ENCODE measurements at regions not wholly inside any gene's neighbourhood (a gene's known extent, or its start where the extent isn't known, plus 50 kb on each side); places are given as distances from the start of the nearest gene placed in this dataset.

DNA sequence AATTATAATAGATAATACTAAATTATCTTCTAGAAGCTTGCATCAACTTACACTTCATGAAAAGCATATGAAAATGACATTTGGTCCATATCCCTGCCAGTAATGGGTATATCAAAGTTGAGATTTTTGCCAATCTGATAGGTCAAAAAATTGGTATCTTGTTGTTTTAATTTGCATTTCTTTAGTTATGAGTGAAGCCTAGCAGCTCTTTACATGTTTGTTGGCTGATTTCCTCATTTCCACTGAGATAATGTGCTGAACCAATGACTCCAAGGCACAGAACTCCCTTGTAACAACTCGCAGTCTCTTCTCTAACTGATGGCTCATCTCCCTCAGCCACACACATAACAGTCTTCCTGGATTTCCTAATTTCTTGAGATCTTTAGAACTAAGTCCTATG is 175.3 kb upstream of the SESN3 start:
- no peak for DNase-seq (ENCODE audit: low read depth)
- no peak overlapping the region for H3K4me3 ChIP-seq (ENCODE audit: low read depth, low read length)
- no peak for TF ChIP-seq CTCF (conservative IDR thresholded peaks at IDR 0.05; ENCODE audit: low read depth, low read length)

DNA sequence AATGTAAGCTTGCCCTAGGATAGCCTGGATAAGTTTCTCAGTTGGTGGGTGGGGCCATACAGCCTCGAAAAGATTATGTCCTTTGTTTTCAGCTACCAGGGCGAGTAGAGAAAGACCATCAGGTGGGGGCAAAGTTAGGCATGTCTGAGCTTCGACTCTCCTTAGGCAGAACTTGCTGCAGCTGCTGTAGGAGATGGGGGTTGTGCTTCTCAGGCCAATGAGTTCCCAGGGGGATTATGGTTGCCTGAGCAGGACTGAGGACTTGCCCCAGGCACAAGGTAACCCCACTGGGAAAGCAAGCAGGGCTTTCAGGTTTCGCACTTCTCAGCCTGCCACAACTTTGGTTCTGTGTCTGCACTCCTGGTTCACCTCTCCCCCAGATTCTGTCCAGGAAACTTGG is 173.4 kb upstream of the SESN3 start:
- TF ChIP-seq CTCF (conservative IDR thresholded peaks at IDR 0.05; ENCODE audit: low read depth, low read length): no peak
- no peak for DNase-seq (ENCODE audit: low read depth)
- H3K4me3 ChIP-seq (ENCODE audit: low read depth, low read length): no peak overlapping the region

DNA sequence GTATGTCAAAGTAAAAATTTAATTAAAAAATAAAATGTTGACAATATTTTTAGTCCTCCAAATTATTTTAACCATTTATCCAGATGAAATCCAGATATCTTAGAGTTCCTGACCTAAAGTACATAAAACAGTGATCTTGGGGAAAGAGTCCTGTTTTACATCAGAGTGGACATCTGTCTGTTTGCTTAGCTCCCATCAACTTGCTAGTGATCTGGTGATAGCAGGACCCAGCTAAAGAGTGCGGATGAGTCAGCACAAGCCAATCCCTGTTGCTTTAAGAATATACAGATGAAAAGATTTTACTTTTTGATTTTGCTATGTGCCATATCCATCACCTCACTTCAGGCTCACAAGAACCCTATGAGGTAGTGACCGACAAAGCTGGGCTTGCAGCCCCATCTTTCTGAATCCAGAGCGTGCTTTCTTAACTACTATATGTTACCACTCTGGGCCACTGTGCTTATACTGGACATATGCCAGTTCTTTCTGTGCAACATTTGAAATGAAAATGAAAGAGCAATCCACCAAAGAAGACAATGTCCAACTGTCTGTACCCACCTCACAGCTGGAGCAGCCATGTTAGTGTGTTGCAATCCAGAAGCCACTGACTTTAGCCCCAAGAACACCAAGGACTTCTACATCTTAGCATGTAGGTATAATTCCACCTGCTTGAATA is 167.6 kb upstream of the SESN3 start:
- no peak for TF ChIP-seq CTCF (conservative IDR thresholded peaks at IDR 0.05; ENCODE audit: low read depth, low read length)
- H3K4me3 ChIP-seq (ENCODE audit: low read depth, low read length): no peak overlapping the region
- DNase-seq (ENCODE audit: low read depth): no peak

DNA sequence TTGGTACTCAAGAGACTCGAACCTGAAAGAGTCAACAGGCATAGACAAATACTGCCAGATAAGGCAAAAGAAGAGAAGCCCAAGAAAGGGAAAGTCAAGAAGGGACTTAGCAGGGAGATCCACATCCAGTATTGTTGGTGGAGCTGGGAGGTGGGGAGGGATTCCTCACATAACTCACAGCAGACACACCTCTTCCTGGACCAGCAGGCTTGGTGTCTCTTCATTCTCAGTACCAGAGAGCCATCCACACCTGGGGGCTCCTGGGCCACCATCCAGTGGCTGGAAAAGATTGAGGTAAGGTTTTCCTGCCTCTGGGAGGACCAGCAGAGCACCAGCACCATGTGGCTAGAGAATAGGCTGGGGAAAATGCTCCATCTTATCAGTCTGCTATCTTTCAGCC is 161.6 kb upstream of the SESN3 start:
- no peak for TF ChIP-seq CTCF (conservative IDR thresholded peaks at IDR 0.05; ENCODE audit: low read depth, low read length)
- no peak for DNase-seq (ENCODE audit: low read depth)
- H3K4me3 ChIP-seq (ENCODE audit: low read depth, low read length): no peak overlapping the region

DNA sequence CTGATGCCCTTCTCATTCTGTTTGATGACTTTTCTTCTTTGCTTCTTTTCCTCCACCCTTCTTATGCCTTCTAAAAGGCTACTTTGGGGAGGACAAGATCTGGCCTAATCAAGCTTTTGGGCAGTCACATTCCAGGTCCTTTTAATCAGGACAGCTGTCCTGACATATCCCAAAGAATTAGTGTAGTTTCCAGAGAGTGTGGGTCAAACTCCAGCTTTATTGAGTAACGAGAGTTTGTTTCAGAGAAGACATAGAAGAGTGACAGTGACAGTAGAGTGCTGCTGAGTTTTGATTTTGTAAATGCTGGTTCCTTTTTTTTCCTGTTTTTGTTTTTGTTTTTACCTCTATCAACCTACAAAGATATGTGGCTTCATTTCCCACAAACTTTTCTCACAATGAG is 158.4 kb upstream of the SESN3 start:
- H3K4me3 ChIP-seq (ENCODE audit: low read depth, low read length): no peak overlapping the region
- DNase-seq (ENCODE audit: low read depth): no peak
- TF ChIP-seq CTCF (conservative IDR thresholded peaks at IDR 0.05; ENCODE audit: low read depth, low read length): no peak

- DNase-seq (ENCODE audit: low read depth): no peak
- TF ChIP-seq CTCF (conservative IDR thresholded peaks at IDR 0.05; ENCODE audit: low read depth, low read length): no peak
- no peak overlapping the region for H3K4me3 ChIP-seq (ENCODE audit: low read depth, low read length)
These were observed 157.1 kb upstream of the SESN3 start for GRCh38 chr11:95388086-95388485.

DNA sequence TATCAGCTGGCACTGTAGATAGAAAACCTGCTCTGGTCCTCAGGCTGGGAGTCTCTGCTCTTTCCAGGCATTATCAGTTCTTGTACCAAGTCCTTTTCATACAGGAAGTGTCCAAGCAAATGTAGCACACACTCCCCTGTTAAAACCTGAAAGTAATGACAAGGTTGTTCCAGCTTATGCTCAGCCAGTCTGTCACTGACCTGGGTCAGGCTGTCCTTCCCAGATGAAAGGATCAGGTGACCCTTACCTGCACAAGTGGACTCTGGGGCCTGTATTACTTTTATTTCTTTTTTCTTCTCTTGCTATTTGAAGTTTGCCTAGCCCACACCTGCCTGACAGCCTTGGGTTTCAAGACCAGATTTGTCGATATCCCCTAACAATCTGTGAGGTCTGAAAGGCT is 156.3 kb upstream of the SESN3 start:
- H3K4me3 ChIP-seq (ENCODE audit: low read depth, low read length): no peak overlapping the region
- DNase-seq (ENCODE audit: low read depth): no peak
- TF ChIP-seq CTCF (conservative IDR thresholded peaks at IDR 0.05; ENCODE audit: low read depth, low read length): no peak

Data from epithelial cell of proximal tubule (primary cell).